Upper lobe of left lung (tissue), 6 donors: ENCODE measurements at regions not wholly inside any gene's neighbourhood (a gene's known extent, or its start where the extent isn't known, plus 50 kb on each side); places are given as distances from the start of the nearest gene placed in this dataset.

Experiments used
- ATAC-seq, 2 donors: fragments of 200-7000 bp; cut with Tn5 transposase; one replicate each; pipeline ENCODE4 v1.9.1; 2022; ENCODE audit warnings: mild to moderate bottlenecking in 2 of 2, moderate library complexity in 2 of 2; ENCODE audit not compliant: low FRiP score in 2 of 2
- DNase-seq, 2 donors: peaks; one replicate each; pipeline ENCODE4 v3.0.0-alpha.2; 2019 to 2020
- H3K27ac ChIP-seq, 4 donors: fragments of 200-600 bp; sonication (generic); one replicate each; pipeline ENCODE4 v1.5.1; 2016 to 2019
- H3K27me3 ChIP-seq, 4 donors: fragments of 200-600 bp; sonication (generic); one replicate each; pipeline ENCODE4 v1.5.1; 2017 to 2019
- H3K36me3 ChIP-seq, 4 donors: fragments of 200-600 bp; sonication (generic); one replicate each; pipeline ENCODE4 v1.5.1; 2016 to 2019
- H3K4me1 ChIP-seq, 4 donors: fragments of 200-600 bp; sonication (generic); one replicate each; pipeline ENCODE4 v1.5.1; 2018 to 2019
- H3K4me3 ChIP-seq, 4 donors: fragments of 200-600 bp; sonication (generic); one replicate each; pipeline ENCODE4 v1.5.1; 2017 to 2019; ENCODE audit warnings: mild to moderate bottlenecking in 2 of 4, moderate library complexity in 1 of 4
- H3K9me3 ChIP-seq, 4 donors: fragments of 200-600 bp; sonication (generic); one replicate each; pipeline ENCODE4 v1.5.1; 2018 to 2019
- CTCF ChIP-seq, 6 experiments: fragments of 450-650 bp in 4 of 6; fragments of 200-600 bp in 2 of 6; sonication (generic) in 2 of 6; IDR thresholded peaks; one replicate each; pipeline ENCODE4 v1.5.1; 2016 to 2019; ENCODE audit warnings: antibody characterized with exemption in 6 of 6
- EP300 ChIP-seq, 4 donors: sonication (generic); formaldehyde crosslinking; IDR thresholded peaks; one replicate each; pipeline ENCODE4 v1.5.1; 2017; ENCODE audit warnings: antibody characterized with exemption in 4 of 4, control low read depth in 2 of 4
- POLR2A ChIP-seq, 4 donors: fragments of 450-650 bp; IDR thresholded peaks; one replicate each; pipeline ENCODE4 v1.5.1; 2016 to 2017; ENCODE audit warnings: antibody characterized with exemption in 4 of 4, mild to moderate bottlenecking in 2 of 4
- POLR2AphosphoS5 ChIP-seq, 2 donors: sonication (generic); formaldehyde crosslinking; IDR thresholded peaks; one replicate each; pipeline ENCODE4 v1.5.1; 2017; ENCODE audit warnings: antibody characterized with exemption in 2 of 2
- WGBS, 2 donors: methylation state at CpG; one replicate each; pipeline ENCODE4 v1.1.5; 2017 to 2018; 5-methylcytosine and 5-hydroxymethylcytosine counted together
- donor health status: DM: no; HTN: no; CAD: no; lungs with moderate emphysema.
- donor health status: DM: no; HTN: yes; CAD: no; lungs with severe emphysema.

GRCh38 chr1:4986306-4986705 lies 331.9 kb downstream of the AJAP1 start:
- no peaks in the 10 kb centered on the region for H3K27me3 ChIP-seq
- H3K36me3 ChIP-seq: no peaks in the 10 kb centered on the region
- H3K9me3 ChIP-seq: peaks cover 0 to 4% (median 0%) of the 10 kb centered on the region in 4 donors
- H3K27ac ChIP-seq: no peak overlapping the region
- no peak for TF ChIP-seq POLR2A (IDR thresholded peaks at IDR 0.05)
- TF ChIP-seq EP300 (IDR thresholded peaks at IDR 0.05): no peak
- TF ChIP-seq POLR2AphosphoS5 (IDR thresholded peaks at IDR 0.05): no peak
- TF ChIP-seq CTCF (IDR thresholded peaks at IDR 0.05): no peak
- no peak overlapping the region for H3K4me3 ChIP-seq
- WGBS, 2 donors: 29 to 48% methylated on average over 5 of the region's 5 CpGs
- ATAC-seq (no peak), DNase-seq (no peak)
- no peaks in the 10 kb centered on the region for H3K4me1 ChIP-seq

GRCh38 chr1:4984841-4985240 lies 330.4 kb downstream of the AJAP1 start:
- DNase-seq: peak in 1 of 2 donors; percentile 39

GRCh38 chr1:4980211-4980610 lies 325.8 kb downstream of the AJAP1 start:
- WGBS, 2 donors: 77 to 81% methylated on average over 6 of the region's 6 CpGs
- TF ChIP-seq EP300 (IDR thresholded peaks at IDR 0.05) (no peak), POLR2AphosphoS5 (IDR thresholded peaks at IDR 0.05) (no peak), POLR2A (IDR thresholded peaks at IDR 0.05) (no peak), CTCF (IDR thresholded peaks at IDR 0.05) (no peak)
- DNase-seq: no peak

More at GRCh38 chr1:4984841-4985240, 330.4 kb downstream of the AJAP1 start:
- TF ChIP-seq POLR2A (IDR thresholded peaks at IDR 0.05) (no peak), EP300 (IDR thresholded peaks at IDR 0.05) (no peak), CTCF (IDR thresholded peaks at IDR 0.05) (no peak), POLR2AphosphoS5 (IDR thresholded peaks at IDR 0.05) (no peak)
- Histone ChIP-seq H3K4me3 (no peak overlapping the region), H3K36me3 (no peaks in the 10 kb centered on the region), H3K27ac (no peak overlapping the region), H3K27me3 (no peaks in the 10 kb centered on the region), H3K9me3 (peaks cover 0 to 4% (median 0%) of the 10 kb centered on the region in 4 donors), H3K4me1 (no peaks in the 10 kb centered on the region)
- no peak for ATAC-seq
- WGBS, 2 donors: 87 to 88% methylated on average over 18 of the region's 18 CpGs

GRCh38 chr1:4978660-4979390 lies 324.4 kb downstream of the AJAP1 start:
- H3K27ac ChIP-seq: no peak overlapping the region
- H3K4me3 ChIP-seq: no peak overlapping the region
- TF ChIP-seq POLR2A (IDR thresholded peaks at IDR 0.05) (no peak), POLR2AphosphoS5 (IDR thresholded peaks at IDR 0.05) (no peak), EP300 (IDR thresholded peaks at IDR 0.05) (no peak), CTCF (IDR thresholded peaks at IDR 0.05) (no peak)
- H3K4me1 ChIP-seq: peaks cover 0 to 3% (median 0%) of the 10 kb centered on the region in 4 donors
- H3K27me3 ChIP-seq: no peaks in the 10 kb centered on the region
- WGBS, 2 donors: 61 to 72% methylated on average over 9 to 19 of the region's 19 CpGs
- H3K9me3 ChIP-seq: peaks cover 0 to 1% (median 0%) of the 10 kb centered on the region in 4 donors
- H3K36me3 ChIP-seq: no peaks in the 10 kb centered on the region
- no peak for DNase-seq
- no peak for ATAC-seq

More at GRCh38 chr1:4980211-4980610, 325.8 kb downstream of the AJAP1 start:
- H3K27ac ChIP-seq: no peak overlapping the region
- ATAC-seq: no peak
- no peaks in the 10 kb centered on the region for H3K36me3 ChIP-seq
- H3K9me3 ChIP-seq: peaks cover 0 to 4% (median 0%) of the 10 kb centered on the region in 4 donors
- no peaks in the 10 kb centered on the region for H3K27me3 ChIP-seq
- peaks cover 0 to 3% (median 0%) of the 10 kb centered on the region in 4 donors for H3K4me1 ChIP-seq
- no peak overlapping the region for H3K4me3 ChIP-seq

- Histone ChIP-seq H3K9me3 (no peaks in the 10 kb centered on the region), H3K4me3 (no peak overlapping the region), H3K27me3 (no peaks in the 10 kb centered on the region), H3K27ac (no peak overlapping the region), H3K36me3 (no peaks in the 10 kb centered on the region), H3K4me1 (peaks cover 0 to 3% (median 0%) of the 10 kb centered on the region in 4 donors)
- no peak for ATAC-seq
- no peak for TF ChIP-seq EP300 (IDR thresholded peaks at IDR 0.05)
- TF ChIP-seq POLR2AphosphoS5 (IDR thresholded peaks at IDR 0.05): no peak
- no peak for TF ChIP-seq CTCF (IDR thresholded peaks at IDR 0.05)
- no peak for TF ChIP-seq POLR2A (IDR thresholded peaks at IDR 0.05)
- WGBS, 2 donors: 47 to 56% methylated on average over 10 to 11 of the region's 11 CpGs
- no peak for DNase-seq
These were observed 323.3 kb downstream of the AJAP1 start for GRCh38 chr1:4977701-4978100.
